D341Med (cell line): ENCODE measurements at regions not wholly inside any gene's neighbourhood (a gene's known extent, or its start where the extent isn't known, plus 50 kb on each side); places are given as distances from the start of the nearest gene placed in this dataset.

ENCODE experiments used
- DNase-seq: peaks from one replicate; pipeline ENCODE4 v3.0.0; 2012; ENCODE audit warnings: low spot score

DNA sequence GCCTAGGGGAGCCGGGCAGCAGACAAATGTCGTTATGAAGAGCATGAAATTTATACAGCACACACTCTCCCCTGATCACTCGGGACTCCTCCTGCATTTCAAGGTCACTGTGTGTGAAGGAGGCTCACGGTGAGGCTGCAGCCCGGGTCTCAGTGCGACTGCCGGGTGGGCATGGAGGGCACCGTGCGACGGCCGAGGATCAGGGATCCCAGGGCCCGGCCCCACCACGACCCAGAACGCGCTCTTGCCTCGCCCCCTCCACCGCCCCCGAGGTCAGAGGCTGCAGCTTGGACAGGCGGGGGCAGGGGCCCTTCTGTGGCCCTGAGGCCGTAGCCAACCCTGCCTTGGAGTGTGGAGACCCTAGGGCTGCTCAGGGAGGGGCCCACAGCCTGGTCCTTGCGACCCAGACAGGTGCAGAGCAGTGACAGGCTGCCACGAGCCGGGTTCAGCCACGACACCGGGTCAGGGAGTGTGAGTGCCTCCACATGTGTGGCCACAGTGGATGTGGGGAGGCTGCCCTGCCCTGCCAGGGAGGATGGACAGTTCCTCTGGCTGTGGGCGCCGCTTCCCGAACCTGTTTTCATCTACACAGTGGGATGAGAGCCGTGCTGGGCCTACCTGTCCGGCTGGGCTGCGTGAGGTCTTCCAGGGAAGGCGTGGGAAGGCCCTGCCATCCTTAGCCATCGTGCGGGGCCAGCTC, 89.3 kb upstream of the NKX1-1 start:
- peak; percentile 21 for DNase-seq

DNA sequence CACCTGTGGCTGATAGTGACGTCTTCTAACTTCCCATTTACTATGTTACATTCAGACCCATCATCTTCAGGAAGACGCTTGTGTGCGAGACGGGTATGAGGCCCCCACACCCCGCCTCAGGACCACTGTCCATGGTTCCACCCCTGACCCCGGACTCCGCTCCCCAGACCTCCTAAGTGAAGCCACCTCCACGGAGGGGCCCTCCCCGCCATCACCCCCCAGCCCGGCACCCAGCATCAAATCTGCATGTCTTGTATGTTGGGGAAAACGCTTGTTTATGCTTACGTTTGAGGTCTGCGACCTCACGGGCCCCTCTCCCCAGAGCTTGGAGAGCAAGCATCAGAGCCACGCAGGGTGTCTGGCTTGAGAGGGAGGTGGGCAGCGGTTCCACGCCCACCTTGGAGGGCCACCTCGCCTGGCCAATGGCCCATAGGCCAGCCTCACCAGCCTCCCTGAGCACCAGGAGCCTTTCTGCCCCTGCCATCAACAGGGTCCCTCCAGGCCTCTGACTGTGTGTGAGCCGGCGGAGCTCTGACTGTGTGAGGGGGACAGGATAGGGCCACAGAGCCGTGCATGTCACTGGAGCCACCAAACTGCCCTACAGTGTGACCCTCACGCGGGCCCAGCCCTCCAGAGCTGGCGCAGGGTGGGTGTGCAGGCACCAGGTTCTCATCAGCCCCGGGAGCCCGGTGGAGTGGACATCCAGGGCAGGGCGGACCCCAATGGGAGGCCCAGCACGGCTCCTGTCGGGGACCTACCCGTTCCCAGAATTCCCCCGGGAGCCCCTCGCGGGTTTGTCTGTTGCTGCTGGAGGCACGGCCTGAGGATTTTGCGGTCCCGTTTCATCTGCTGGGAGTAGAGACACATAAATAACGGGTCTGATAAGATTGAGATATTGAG, 88.4 kb upstream of the NKX1-1 start:
- peak; percentile 32 for DNase-seq

DNA sequence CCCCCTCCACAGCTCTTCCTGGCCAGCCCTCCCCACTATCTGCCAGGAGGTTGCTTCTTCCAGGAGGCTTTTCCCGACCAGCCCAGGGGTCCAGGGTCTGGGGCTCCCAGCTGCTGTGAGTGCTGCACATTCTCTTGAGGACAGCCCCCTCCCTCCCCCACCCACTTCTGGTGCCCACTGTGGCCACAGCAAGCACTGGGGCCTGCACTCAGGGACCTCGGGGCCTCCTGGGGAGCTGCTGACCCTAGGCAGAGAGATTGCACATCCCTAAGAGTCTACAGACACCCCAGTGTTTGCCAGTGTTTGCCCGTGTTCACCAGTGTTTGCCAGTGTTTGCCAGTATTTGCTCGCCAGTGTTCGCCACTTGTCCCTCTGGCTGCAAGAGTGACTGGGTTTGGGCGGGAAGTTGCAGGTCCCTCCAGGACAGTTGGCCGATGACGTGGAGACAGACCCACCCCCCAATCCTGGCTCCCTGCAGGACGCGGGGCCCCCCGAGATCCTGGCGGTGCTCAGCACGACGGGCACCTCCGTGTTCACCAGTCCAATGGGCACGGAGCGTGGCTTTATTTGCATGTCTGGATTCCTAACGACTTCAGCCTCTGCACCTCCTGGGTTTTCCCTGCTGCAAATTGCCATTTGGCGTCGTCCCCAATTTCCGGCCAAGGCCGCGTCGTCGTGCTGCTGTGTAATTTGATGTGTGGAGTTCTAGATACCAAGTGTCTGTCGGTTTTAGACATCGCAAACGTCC, 87.5 kb upstream of the NKX1-1 start:
- peak; percentile 25 for DNase-seq

DNA sequence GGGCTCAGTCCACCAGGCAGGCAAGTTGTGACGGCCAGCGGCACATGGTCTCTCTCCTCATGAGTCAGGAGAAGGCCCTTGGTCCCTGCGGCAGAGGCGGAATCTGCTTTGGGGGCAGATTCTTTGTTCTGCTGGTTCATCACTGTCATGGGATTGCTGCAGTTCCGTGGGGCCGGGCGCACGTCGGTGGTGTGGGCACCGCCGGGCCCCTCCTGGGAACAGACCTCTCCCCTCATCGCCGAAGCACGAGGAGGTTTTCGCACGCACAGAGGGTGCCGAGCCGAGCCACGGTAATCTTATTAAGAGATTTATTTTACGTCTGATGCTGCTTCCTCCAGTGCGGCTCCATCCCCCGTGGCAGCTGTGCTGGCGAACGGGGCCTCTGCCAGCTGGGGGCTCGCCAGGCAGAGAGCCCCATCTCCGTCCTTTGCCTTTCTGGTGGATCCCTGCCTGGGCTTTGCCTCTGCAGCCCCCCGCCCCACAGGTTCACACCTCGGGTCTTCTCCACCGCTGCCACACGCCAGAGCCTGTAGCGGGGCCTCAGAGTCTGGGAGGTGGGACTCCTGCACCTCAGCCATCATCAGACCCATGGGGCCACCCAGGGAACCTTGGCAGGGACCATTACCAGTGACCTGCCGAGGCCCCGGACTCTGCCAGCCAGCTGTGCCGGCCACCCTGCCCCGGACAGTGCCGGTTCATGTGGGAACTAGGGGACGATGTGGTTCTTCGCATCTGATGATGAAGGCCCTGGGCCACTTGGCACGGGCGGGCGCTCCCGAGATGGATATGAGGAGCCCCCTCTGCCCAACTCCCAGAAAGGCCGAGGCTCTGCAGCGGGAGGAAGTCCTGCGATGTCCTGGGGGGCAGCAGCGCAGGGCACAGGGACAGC, 86.7 kb upstream of the NKX1-1 start:
- DNase-seq, result peak; percentile 94

DNA sequence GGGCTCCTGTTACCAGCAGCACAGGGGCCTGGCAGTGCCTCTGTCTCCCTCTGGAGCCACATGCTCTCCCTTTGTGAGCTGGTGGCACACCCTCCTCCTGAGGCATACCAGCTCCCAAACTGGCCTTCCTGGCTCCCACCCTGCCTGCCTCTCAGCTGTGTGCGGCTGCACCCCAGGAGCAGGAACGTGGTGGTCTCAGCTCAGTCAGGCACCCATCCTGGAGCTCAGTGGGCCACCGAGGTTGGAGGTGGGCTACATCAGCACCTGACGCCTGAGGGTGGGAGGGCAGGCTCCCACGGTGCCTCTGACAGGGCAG, 85.9 kb upstream of the NKX1-1 start:
- peak; percentile 36 for DNase-seq

DNA sequence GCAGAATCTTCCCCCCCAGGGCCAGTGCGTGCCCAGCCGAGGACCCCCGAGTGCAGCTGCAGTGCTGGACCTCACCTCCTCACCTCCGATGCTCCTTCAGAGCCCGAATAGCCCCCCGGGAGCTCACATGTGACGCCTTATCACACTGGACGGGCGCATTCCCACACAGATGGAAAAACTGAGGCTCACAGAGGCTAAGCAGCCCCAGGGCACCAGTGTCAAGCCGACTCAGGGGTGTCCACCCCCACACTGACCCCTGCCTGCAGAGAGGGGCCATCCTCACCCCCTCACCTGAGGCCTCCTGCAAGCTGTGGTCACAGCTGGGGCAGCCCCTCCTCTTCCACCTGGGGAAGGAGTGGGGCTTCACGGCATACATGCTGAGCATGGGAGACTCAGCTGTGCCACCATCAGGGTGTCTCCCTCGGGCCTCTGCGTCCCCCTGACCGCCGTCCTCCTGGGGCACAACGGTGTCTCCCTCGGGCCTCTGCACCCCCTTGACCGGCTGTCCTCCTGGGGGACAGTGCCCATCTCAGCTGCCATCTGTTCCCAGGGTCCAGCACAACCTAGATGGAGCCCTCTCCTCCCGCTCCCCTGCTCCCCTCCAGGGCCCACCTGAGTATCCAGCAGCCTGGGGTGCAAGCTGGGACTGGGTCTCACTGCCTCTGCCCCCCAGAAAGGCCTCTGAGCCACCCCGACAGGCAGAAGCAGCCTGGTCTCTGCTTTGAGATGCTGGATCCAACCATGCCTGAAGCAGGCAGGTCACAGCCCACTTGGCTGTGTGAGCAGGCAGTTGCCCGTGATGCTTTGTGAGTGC, 85.3 kb upstream of the NKX1-1 start:
- peak; percentile 29 for DNase-seq

DNA sequence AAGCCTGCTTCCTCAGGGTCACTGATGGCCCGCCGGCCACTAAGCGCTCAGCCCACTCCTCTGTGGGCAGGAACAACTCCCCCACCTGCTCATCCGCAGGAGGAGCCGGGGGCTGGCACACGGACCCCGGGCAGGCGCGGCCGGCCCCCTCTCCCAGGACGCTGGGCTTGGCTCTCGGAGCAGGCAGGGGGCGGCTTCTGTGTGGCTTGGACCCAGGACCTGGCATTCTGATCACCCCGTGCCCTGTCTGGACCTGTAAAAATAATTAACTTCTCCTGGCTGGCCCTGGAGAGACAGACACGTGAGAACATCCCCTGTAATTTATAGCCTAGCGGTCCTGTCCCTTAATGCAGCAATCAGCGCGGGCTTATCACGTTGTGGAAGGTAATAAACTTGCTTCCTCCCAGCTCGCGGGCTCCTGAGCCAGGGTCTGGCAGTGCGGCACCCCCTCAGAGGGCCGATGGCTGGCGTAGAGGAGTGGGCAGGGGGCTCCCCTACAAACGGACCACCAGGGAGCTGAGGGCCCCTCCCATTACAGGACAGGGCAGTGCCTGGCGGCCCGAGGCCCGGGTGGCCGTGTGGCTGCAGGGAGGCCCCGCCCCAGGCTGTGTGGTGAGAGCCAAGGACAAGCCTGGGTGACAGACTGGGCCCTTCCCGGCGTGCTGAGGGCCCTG, 84.5 kb upstream of the NKX1-1 start:
- peak; percentile 45 for DNase-seq

DNA sequence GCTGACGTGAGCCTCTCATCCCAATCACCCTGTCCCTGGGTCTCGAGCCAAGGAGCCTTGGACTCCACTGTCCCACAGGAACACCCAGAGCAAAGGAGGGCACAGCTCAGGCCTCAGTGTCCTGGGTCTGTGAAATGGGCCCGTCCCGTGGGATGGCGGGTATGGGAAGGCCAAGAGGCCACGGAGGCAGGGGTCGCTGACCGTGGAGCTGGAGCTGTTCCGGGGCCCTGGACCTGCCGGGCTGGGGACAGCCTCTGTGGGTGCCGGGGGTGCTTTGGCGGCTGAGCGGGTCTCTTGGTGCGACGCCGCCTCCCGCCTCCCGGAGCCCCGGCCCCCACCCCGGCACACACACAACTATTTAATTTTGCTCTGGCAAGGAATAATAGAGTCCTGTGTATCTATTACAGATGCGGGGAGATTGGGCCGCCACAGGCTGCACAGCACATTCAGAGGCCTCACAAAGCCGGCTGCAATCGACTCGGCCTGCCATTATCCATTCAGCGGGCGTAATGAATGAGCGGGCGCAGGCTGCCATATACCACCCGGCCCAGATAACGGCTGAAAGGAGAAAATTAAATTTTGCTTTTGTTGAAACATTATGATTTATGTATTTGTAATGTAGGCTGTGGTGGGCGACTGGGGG, 83.9 kb upstream of the NKX1-1 start:
- DNase-seq, result peak; percentile 33

DNA sequence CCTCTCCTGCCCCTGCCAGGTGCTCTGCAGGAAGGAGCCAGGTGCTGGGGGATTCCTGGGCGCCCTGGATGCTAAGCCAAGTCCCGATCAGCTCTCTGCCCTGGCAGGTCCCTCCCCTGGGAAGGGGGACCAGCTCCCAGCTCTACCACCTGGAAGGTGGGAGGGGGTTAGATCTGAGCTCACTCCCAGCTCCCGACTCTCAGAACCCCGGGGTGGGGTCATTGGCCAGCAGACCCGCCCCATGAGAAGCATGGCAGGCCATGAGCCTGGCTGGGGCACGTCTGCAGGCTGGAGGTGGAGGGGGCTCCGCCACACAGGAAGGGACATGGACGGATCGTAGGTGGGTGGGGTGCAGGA, 83.4 kb upstream of the NKX1-1 start:
- DNase-seq, result no peak

DNA sequence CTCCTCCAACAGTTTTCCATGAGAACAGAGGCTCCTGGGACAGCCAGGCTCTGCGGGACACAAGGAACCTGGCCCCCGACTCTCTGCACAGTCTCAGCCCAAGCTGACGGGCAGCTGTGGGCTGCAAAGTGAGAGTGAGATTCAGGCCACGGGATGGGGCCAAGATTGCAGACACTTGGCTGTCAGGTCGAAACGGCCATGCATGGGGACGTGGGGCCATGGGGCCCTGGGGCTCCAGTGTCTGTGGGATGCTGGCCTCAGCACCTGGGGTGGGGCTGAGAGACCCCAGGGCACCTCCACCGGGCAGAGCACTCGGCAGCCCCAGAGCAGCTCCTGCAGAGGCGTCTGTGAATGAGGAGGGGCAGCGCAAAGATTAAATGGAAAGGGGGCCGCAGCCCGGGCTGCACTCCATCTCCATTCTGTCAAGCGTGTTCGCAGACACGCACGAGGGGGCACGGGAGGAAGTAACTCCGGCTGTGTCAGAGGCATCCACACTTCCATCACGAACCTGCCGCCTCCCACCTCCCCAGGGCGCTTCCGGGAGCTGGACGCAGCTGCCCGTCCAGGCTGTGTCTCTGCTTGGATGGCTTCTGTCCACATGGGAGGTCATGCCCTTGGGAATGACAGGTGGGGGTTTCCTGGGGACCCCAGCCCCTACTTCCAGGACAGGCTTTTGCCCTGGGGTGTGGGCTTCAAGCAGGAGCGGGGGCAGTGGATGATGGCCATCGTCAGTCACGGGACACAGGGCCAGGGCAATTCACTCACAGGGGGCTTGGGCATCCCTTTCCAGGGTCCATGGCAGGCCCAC, 82.8 kb upstream of the NKX1-1 start:
- DNase-seq, result no peak

DNA sequence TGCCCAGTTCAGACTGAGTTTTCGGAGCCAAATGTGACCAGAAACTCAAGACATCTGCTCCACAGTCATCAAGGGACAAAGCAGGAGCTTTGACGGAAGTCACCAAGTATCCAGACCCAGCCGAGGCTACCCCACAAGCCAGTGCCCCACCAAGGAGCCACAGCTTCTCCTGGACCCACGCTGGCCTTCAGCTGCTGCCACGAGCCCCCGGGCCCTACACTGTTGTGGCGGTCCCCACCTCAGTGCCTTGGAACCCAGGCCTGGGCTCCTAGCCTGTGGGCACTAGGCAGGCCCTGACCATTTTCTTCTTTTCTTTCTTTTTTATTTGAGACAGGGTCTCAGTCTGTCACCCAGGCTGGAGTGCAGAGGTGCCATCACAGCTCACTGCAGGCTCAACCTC, 82.1 kb upstream of the NKX1-1 start:
- no peak for DNase-seq

DNA sequence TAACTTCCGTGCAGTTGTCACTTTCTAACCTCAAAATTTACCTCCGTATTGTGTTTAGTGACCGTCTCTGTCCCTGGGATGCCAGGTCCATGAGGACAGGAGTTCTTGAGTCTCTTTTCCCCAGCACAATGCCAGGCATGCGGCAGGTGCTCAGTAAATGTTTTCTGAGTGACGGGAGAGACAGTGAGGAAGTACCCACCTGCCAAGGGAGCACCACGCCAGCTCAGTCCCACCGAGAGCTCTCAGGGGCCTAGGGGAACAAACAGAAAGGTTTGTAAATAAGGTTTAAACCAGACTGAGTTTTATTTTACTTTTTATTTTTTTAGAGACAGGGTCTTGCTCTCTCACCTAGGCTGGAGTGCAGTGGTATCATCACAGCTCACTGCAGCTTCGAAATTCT, 81.5 kb upstream of the NKX1-1 start:
- DNase-seq, result no peak

DNA sequence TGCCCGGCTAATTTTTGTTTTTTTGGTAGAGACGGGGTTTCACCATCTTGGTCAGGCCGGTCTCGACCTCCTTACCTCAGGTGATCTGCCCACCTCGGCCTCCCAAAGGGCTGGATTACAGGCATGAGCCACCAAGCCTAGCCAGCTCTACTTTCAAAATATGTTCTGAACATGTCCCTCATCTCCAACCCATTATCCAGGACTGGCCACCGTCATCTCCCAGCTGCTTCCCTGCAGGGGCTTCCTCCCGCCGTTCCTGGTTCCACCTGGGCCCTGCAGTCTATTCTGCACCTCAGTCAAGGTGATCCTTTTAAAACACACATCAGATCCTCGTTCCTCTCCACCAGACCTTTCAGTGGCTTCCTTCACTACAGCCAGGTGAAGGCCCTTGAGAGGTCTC, 80.9 kb upstream of the NKX1-1 start:
- no peak for DNase-seq

DNA sequence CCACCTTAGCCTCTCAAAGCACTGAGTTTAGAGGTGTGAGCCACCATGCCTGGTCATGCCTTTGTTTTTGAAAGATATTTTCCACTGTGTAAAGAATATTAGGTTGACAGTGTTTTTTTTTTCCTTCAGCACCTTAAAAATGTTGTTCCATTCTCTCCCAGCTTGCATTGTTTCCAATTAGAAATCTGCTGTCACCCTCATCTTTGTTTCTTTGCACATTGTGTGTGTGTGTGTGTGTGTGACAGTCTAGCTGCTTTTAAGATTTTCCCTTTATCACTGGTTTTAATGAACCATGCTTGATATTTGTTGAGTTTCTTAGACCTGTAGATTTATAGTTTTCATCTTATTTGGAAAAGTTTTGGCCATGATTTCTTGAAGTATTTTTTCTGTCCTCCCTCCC, 79.0 kb upstream of the NKX1-1 start:
- no peak for DNase-seq

DNA sequence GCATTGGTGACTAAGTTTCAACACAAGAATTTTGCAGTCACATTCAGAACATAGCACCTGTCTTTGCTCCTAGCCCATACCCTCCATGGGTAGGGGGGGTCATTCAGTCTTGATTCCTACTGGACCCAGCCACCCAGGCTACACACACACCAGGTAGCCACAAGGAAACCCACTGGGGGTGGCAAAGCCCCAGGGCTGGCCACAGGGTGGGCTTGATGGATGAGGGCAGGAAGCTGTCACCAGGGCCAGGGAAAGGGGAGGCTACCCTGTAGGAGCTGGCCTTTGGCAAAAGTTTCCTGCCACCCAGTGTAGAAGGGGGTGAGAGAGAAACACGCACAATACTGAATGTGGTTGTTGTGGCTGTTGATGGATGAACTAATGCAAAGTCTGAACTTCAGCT, 74.5 kb upstream of the NKX1-1 start:
- no peak for DNase-seq

DNA sequence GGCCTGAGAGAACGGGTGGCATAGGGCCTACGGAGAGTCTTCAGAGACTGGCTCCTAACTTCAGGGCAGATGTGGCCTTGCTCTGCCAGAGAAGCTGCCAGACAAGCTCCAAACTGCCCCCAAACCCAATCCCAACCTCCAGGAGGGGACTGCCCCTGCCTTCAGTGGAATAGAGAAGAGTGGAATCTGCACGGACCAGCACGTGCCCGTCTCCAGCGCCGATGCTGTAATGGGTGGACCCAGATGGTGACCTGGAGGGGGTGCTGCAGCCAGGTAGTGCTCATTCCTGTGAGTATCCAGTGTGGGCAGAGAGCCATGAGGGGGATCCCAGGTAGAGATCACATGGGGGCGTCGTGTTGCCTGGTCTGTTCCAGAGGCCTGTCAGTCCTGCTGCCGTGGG, 73.2 kb upstream of the NKX1-1 start:
- DNase-seq, result peak; percentile 15

DNA sequence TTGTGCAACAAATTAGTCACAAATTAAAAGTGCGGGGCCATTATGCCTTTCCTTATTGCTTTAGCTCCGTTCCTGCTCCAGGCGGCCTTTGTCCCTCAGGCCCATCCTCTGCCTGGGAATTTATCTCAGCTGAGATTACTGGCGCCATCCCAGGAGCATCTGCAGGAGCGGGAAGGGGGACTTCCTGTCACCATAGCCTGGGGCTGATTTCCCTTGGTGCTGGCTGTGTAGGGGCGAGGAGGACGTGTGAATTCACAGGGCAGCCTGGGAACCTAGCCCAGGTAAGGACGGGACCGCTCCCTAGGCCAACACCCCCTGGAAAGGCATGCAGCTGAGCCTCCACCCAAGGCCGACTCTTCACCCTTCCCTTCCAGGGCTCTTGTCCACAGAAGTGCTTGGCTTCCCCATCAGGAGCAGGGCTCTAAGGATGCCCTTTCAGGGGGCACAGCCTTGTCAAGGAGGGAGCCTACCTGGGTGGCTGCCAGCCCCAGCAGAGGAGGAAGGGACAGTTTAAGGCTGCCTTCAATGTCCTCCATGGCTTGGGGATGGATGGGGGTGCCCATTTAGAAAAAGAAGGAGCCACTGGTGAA, 72.6 kb upstream of the NKX1-1 start:
- DNase-seq, result peak; percentile 18

DNA sequence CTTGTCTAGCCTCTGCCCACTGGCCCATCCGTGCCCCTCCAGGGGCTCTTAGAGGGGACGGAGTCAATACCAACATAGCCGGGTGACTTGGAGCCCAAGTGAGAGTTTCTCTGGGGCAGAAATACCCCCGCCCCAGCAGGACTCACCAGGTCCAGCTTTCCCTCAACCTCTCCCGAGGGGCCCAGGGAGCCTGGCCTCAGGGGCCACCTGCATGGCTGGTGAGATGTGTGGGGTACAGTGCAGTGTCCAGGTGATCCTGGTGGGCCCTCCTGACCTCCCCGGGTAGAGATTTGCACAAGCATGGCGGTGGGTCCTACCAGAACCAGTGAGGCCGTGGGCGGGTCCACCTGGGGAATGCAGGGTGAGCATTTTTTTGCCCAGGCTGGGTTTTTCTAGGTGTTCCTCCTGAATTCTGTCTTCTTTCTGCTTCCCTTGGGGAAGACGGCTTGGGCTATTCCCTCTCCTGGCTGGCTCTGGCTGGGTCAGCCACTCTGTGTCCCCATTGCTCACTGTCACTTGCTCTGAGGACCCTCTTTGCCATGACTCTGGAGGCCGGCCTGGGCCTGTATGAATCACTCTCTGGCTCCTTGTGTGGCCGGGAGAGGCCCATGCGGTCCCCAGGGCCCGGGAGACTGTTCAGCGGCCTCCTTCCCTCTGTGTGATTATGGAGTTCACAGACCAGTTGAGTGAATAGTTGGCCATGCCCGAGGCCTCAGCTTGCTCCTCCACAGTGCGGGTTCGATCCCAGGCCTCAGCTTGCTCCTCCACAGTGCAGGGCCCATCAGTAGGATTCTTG, 71.0 kb upstream of the NKX1-1 start:
- DNase-seq, result peak; percentile 14
